Endothelial cell (in vitro differentiated cells): ENCODE measurements at regions not wholly inside any gene's neighbourhood (a gene's known extent, or its start where the extent isn't known, plus 50 kb on each side); places are given as distances from the start of the nearest gene placed in this dataset.

Source experiments
- DNase-seq: peaks from one replicate; pipeline ENCODE4 v3.0.0; 2021; ENCODE audit warnings: low spot score
- H3K27ac Mint-ChIP-seq: one replicate; pipeline ENCODE4 v1.8.0; 2021; ENCODE audit warnings: mixed read lengths, inconsistent platforms; ENCODE audit not compliant: unreplicated experiment
- H3K27me3 Mint-ChIP-seq: one replicate; pipeline ENCODE4 v1.8.0; 2021; ENCODE audit warnings: mild to moderate bottlenecking, moderate library complexity, mixed read lengths, inconsistent platforms; ENCODE audit not compliant: unreplicated experiment
- H3K36me3 Mint-ChIP-seq: one replicate; pipeline ENCODE4 v1.8.0; 2021; ENCODE audit warnings: mild to moderate bottlenecking, low read depth, mixed read lengths, inconsistent platforms; ENCODE audit not compliant: unreplicated experiment
- H3K4me1 Mint-ChIP-seq: one replicate; pipeline ENCODE4 v1.8.0; 2021; ENCODE audit warnings: mild to moderate bottlenecking, mixed read lengths, inconsistent platforms; ENCODE audit not compliant: unreplicated experiment
- H3K4me3 Mint-ChIP-seq: one replicate; pipeline ENCODE4 v1.8.0; 2021; ENCODE audit warnings: mild to moderate bottlenecking, mixed read lengths, inconsistent platforms; ENCODE audit not compliant: unreplicated experiment
- H3K9me3 Mint-ChIP-seq: one replicate; pipeline ENCODE4 v1.8.0; 2021; ENCODE audit warnings: mixed read lengths, inconsistent platforms; ENCODE audit not compliant: unreplicated experiment
- TF ChIP-seq, protein P1 (sequence below): fragments of 200-600 bp; sonication (generic); IDR thresholded peaks from one replicate; pipeline ENCODE4 v1.5.0; 2021; ENCODE audit warnings: antibody characterized with exemption; ENCODE audit not compliant: unreplicated experiment

DNA sequence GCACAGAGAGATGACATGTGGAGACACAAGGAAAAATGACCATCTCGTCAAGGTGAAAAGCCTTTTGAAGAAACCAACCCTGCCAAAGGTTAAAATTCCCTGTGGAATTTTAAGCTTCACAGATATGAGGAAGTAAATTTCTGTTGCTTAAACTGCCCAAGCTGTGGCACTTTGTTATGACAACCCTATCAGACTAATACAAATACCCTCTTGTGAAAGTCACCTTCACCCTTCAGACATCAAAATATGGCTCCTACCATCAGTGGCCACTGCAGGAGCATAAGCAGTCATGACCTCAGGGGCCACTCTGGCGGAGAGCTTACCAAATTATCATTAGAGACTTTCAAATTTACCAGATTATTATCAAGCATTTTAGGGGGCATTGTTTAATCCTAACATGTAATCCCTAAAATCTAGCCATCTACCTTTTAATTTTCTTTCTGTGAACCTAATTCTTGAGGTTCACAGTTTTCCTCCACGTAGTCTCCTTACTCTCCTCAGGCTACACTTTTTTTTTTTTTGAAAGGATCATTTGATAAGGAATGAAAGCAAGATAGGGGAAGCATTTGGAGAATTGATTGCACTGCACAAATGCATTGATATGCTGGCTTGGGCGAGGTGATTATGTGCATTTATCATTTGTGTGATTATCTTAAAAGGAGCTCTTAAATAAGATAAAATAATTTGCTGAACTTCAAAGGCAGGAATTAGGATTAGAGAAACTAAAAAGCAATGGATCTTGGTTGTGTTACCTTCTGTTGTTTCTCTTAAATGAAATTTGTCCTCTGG is 90.3 kb downstream of the TMEM168 start:
- H3K27me3 Mint-ChIP-seq, result peaks cover 2% of the 10 kb centered on the region
- H3K4me3 Mint-ChIP-seq, result no peak overlapping the region
- TF ChIP-seq, protein P1, sequence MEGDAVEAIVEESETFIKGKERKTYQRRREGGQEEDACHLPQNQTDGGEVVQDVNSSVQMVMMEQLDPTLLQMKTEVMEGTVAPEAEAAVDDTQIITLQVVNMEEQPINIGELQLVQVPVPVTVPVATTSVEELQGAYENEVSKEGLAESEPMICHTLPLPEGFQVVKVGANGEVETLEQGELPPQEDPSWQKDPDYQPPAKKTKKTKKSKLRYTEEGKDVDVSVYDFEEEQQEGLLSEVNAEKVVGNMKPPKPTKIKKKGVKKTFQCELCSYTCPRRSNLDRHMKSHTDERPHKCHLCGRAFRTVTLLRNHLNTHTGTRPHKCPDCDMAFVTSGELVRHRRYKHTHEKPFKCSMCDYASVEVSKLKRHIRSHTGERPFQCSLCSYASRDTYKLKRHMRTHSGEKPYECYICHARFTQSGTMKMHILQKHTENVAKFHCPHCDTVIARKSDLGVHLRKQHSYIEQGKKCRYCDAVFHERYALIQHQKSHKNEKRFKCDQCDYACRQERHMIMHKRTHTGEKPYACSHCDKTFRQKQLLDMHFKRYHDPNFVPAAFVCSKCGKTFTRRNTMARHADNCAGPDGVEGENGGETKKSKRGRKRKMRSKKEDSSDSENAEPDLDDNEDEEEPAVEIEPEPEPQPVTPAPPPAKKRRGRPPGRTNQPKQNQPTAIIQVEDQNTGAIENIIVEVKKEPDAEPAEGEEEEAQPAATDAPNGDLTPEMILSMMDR, result no peak
- H3K36me3 Mint-ChIP-seq, result peaks cover 4% of the 10 kb centered on the region
- no peak for DNase-seq
- peaks cover 9% of the 10 kb centered on the region for H3K4me1 Mint-ChIP-seq
- no peaks in the 10 kb centered on the region for H3K9me3 Mint-ChIP-seq
- no peak overlapping the region for H3K27ac Mint-ChIP-seq

DNA sequence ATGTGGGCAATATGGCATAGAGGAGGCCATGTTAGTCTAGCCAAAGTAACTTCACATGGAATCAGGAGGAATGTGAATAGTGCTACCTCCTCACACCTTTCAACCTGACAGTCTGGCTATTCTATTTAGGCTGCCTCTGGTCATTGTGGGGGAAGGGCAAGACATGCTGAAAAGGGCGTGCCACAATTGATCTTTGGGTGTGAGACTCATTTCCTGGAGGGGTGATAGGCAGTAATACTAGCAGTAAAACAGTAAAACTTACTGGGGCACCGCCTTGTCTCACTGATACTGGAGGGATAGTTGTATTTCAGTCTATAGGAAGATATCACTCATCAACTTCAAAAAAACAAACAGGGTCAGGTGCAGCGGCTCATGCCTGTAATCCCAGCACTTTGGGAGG is 88.7 kb downstream of the TMEM168 start:
- Mint-ChIP-seq H3K4me1 (peaks cover 9% of the 10 kb centered on the region), H3K27ac (no peak overlapping the region), H3K27me3 (peaks cover 2% of the 10 kb centered on the region), H3K4me3 (no peak overlapping the region), H3K9me3 (no peaks in the 10 kb centered on the region), H3K36me3 (peaks cover 4% of the 10 kb centered on the region)
- TF ChIP-seq, protein P1, result no peak
- no peak for DNase-seq

DNA sequence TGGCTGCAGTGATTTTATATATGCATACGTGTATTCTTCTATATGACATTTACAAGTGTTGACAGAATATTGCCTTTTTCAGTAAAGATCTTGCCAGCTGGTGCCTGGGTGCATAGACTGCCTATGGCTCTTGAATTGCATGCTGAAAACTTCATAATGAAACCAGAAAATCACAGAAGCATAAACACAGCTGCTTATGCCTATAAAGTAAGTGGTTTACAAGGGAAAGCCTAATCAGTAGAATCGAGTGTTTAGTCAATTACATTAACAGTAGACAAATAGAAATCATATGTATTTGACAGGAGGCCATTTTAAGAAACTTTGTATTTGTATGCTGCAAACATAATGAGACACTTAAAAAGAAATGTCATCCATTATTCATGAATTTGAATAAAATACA is 82.5 kb downstream of the TMEM168 start:
- Mint-ChIP-seq H3K36me3 (no peaks in the 10 kb centered on the region), H3K9me3 (no peaks in the 10 kb centered on the region), H3K27ac (no peak overlapping the region)

DNA sequence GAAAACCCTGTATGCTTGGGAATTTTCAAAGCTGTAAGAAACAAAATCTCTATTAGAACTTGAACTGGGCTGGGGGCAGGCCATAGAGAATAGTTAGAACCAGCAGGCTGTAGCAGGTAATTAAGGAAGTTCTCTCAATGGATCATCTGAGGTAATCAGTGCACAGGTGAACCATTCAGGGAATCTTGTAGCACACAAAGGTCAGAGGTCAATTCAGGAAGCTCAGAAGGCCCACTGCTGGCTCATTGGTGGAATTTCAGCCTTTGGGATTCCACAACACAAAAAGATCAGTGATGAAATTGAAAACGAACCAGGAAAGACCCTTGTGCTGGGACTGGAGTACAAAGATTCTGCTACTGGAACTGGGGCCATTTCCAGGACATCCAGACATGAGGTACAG is 82.0 kb downstream of the TMEM168 start:
- Mint-ChIP-seq H3K27me3 (no peaks in the 10 kb centered on the region), H3K4me1 (peaks cover 2% of the 10 kb centered on the region), H3K9me3 (no peaks in the 10 kb centered on the region), H3K36me3 (no peaks in the 10 kb centered on the region), H3K27ac (no peak overlapping the region), H3K4me3 (no peak overlapping the region)
- TF ChIP-seq, protein P1, result no peak
- DNase-seq, result no peak

More for the DNA sequence above, 82.5 kb downstream of the TMEM168 start:
- no peak for DNase-seq
- H3K4me1 Mint-ChIP-seq, result peaks cover 2% of the 10 kb centered on the region
- no peaks in the 10 kb centered on the region for H3K27me3 Mint-ChIP-seq
- no peak overlapping the region for H3K4me3 Mint-ChIP-seq
- TF ChIP-seq, protein P1, result no peak
